SU-DHL-6 (cell line): ENCODE measurements at regions not wholly inside any gene's neighbourhood (a gene's known extent, or its start where the extent isn't known, plus 50 kb on each side); places are given as distances from the start of the nearest gene placed in this dataset.
A peak's percentile ranks its signal among the peaks of the same experiment; 100 is the strongest.

Source experiments
- H2AFZ ChIP-seq: fragments of 200-600 bp; sonication (generic); 2 replicates; pipeline ENCODE4 v1.6.1; 2014; ENCODE audit warnings: low read depth, mild to moderate bottlenecking, moderate library complexity, mixed read lengths, antibody characterized with exemption, low read length; ENCODE audit not compliant: severe bottlenecking
- H3F3A ChIP-seq: fragments of 200-600 bp; shearing (Covaris generic); 2 replicates; pipeline ENCODE4 v1.6.0; 2016; ENCODE audit warnings: antibody characterized with exemption, mild to moderate bottlenecking; ENCODE audit not compliant: insufficient read depth
- H3K27ac ChIP-seq: fragments of 200-600 bp; sonication (generic); 2 replicates; pipeline ENCODE4 v1.5.1; 2016; ENCODE audit warnings: low read depth, mild to moderate bottlenecking, low read length, moderate library complexity, mixed read lengths
- H3K27me3 ChIP-seq: fragments of 200-600 bp; sonication (generic), shearing (Covaris generic); 2 replicates; pipeline ENCODE4 v1.6.0; 2014; ENCODE audit warnings: mild to moderate bottlenecking, low read length
- H3K36me3 ChIP-seq: fragments of 200-600 bp; sonication (generic); 2 replicates; pipeline ENCODE4 v1.6.1; 2014; ENCODE audit warnings: mild to moderate bottlenecking, low read length, mixed read lengths
- H3K4me2 ChIP-seq: fragments of 300-600, 200-600 bp; shearing (Covaris generic), sonication (generic); 2 replicates; pipeline ENCODE4 v1.6.0; 2014; ENCODE audit warnings: low read length, low read depth, mild to moderate bottlenecking; ENCODE audit not compliant: poor library complexity, severe bottlenecking
- H3K4me3 ChIP-seq: fragments of 200-600 bp; sonication (generic); 2 replicates; pipeline ENCODE4 v1.5.1; 2014; ENCODE audit warnings: antibody characterized with exemption, low read length, mild to moderate bottlenecking, mixed read lengths; ENCODE audit not compliant: insufficient read depth, poor library complexity, severe bottlenecking
- H3K79me2 ChIP-seq: fragments of 200-600 bp; sonication (generic); 2 replicates; pipeline ENCODE4 v1.6.1; 2014; ENCODE audit warnings: mild to moderate bottlenecking, low read length, moderate library complexity; ENCODE audit not compliant: insufficient read depth
- H3K9ac ChIP-seq: fragments of 200-600 bp; sonication (generic); 2 replicates; pipeline ENCODE4 v1.7.0; 2014; ENCODE audit warnings: mild to moderate bottlenecking, low read length
- H3K9me2 ChIP-seq: fragments of 200-600 bp; sonication (generic); replicated peaks from 2 replicates; pipeline ENCODE4 v1.6.1; 2014; ENCODE audit warnings: low read length; ENCODE audit not compliant: insufficient read depth
- H3K9me3 ChIP-seq: fragments of 200-600 bp; sonication (generic); 2 replicates; pipeline ENCODE4 v1.6.1; 2014; ENCODE audit warnings: low read length, mixed read lengths; ENCODE audit not compliant: insufficient read depth
- H4K20me1 ChIP-seq: fragments of 200-600 bp; sonication (generic); 2 replicates; pipeline ENCODE4 v1.6.1; 2014; ENCODE audit warnings: low read depth, mild to moderate bottlenecking, antibody characterized with exemption, low read length, moderate library complexity, mixed read lengths
- CTCF ChIP-seq: fragments of 200-600 bp; sonication (generic); IDR thresholded peaks from one replicate; pipeline ENCODE4 v1.5.1; 2017; ENCODE audit warnings: antibody characterized with exemption, mild to moderate bottlenecking, low read length, moderate library complexity; ENCODE audit not compliant: insufficient read depth, poor library complexity, severe bottlenecking
- EZH2phosphoT487 ChIP-seq: fragments of 200-600 bp; sonication (generic), shearing (Covaris generic); conservative IDR thresholded peaks from 2 replicates; pipeline ENCODE4 v1.6.1; 2018; ENCODE audit warnings: mild to moderate bottlenecking, antibody characterized with exemption, low read length, moderate library complexity, mixed read lengths

GRCh38 chr13:61162636-61163035 is 253.0 kb downstream of the PCDH20 start:
- H3K9me2 ChIP-seq, result no peaks in the 10 kb centered on the region

GRCh38 chr13:61162106-61162505 is 253.5 kb downstream of the PCDH20 start:
- no peak overlapping the region for H3K4me3 ChIP-seq
- peak overlapping the region; percentile 14 for H2AFZ ChIP-seq
- no peaks in the 10 kb centered on the region for H3F3A ChIP-seq
- TF ChIP-seq CTCF (no peak), EZH2phosphoT487 (no peak)
- H3K9ac ChIP-seq, result no peak overlapping the region
- H3K9me2 ChIP-seq, result no peaks in the 10 kb centered on the region
- no peaks in the 10 kb centered on the region for H3K79me2 ChIP-seq
- H3K27ac ChIP-seq, result no peak overlapping the region
- H3K36me3 ChIP-seq, result no peaks in the 10 kb centered on the region
- no peak overlapping the region for H3K4me2 ChIP-seq
- H3K9me3 ChIP-seq, result no peaks in the 10 kb centered on the region
- H4K20me1 ChIP-seq, result no peaks in the 10 kb centered on the region
- H3K27me3 ChIP-seq, result no peaks in the 10 kb centered on the region

More at GRCh38 chr13:61162636-61163035, 253.0 kb downstream of the PCDH20 start:
- peak overlapping the region; percentile 14 for H2AFZ ChIP-seq
- no peak overlapping the region for H3K4me2 ChIP-seq
- H3F3A ChIP-seq, result no peaks in the 10 kb centered on the region
- H3K9ac ChIP-seq, result no peak overlapping the region
- no peak for TF ChIP-seq EZH2phosphoT487
- no peak for TF ChIP-seq CTCF
- no peaks in the 10 kb centered on the region for H4K20me1 ChIP-seq
- H3K27me3 ChIP-seq, result no peaks in the 10 kb centered on the region
- no peaks in the 10 kb centered on the region for H3K36me3 ChIP-seq
- H3K4me3 ChIP-seq, result no peak overlapping the region
- no peaks in the 10 kb centered on the region for H3K79me2 ChIP-seq
- H3K27ac ChIP-seq, result no peak overlapping the region
- H3K9me3 ChIP-seq, result no peaks in the 10 kb centered on the region

GRCh38 chr13:61156753-61157152 is 258.9 kb downstream of the PCDH20 start:
- no peak overlapping the region for H2AFZ ChIP-seq
- H3K27me3 ChIP-seq, result no peaks in the 10 kb centered on the region
- H3K36me3 ChIP-seq, result no peaks in the 10 kb centered on the region
- no peaks in the 10 kb centered on the region for H3K9me3 ChIP-seq
- H3K4me2 ChIP-seq, result no peak overlapping the region
- no peak overlapping the region for H3K27ac ChIP-seq
- no peak overlapping the region for H3K4me3 ChIP-seq
- no peaks in the 10 kb centered on the region for H4K20me1 ChIP-seq
- H3K9me2 ChIP-seq, result no peaks in the 10 kb centered on the region
- no peaks in the 10 kb centered on the region for H3K79me2 ChIP-seq
- TF ChIP-seq EZH2phosphoT487 (no peak), CTCF (no peak)
- H3F3A ChIP-seq, result no peaks in the 10 kb centered on the region
- H3K9ac ChIP-seq, result no peak overlapping the region
